MM.1S (cell line): ENCODE measurements at regions not wholly inside any gene's neighbourhood (a gene's known extent, or its start where the extent isn't known, plus 50 kb on each side); places are given as distances from the start of the nearest gene placed in this dataset.
"Not testable (repeated sequence)": the region's sequence is repeated elsewhere in the genome, so short reads cannot be mapped to it uniquely, and the experiment has no call there.

Experiments used
- DNase-seq: peaks from one replicate; pipeline ENCODE4 v3.0.0-alpha.2; 2015
- H2AFZ ChIP-seq: fragments of 300-600 bp; sonication (generic); 2 replicates; pipeline ENCODE4 v1.6.0; 2016; ENCODE audit warnings: antibody characterized with exemption, low read length
- H3F3A ChIP-seq: fragments of 300-600 bp; sonication (generic); 2 replicates; pipeline ENCODE4 v1.6.1; 2016; ENCODE audit warnings: mild to moderate bottlenecking, antibody characterized with exemption, low read length, moderate library complexity, mixed read lengths; ENCODE audit not compliant: insufficient read depth
- H3K27ac ChIP-seq: fragments of 300-600 bp; sonication (generic); 2 replicates; pipeline ENCODE4 v1.5.1; 2016; ENCODE audit warnings: mild to moderate bottlenecking, low read length
- H3K27me3 ChIP-seq: fragments of 300-600 bp; sonication (generic); replicated peaks from 2 replicates; pipeline ENCODE4 v1.6.0; 2016; ENCODE audit warnings: low read length; ENCODE audit not compliant: insufficient read depth
- H3K36me3 ChIP-seq: fragments of 300-600 bp; sonication (generic); replicated peaks from 2 replicates; pipeline ENCODE4 v1.6.1; 2016; ENCODE audit warnings: mild to moderate bottlenecking, low read length, mixed read lengths; ENCODE audit not compliant: insufficient read depth
- H3K4me1 ChIP-seq: fragments of 300-600 bp; sonication (generic); 2 replicates; pipeline ENCODE4 v1.6.1; 2016; ENCODE audit warnings: low read length, mixed read lengths
- H3K4me2 ChIP-seq: fragments of 300-600 bp; sonication (generic); 2 replicates; pipeline ENCODE4 v1.6.0; 2016; ENCODE audit warnings: low read depth, low read length
- H3K4me3 ChIP-seq: fragments of 300-600 bp; sonication (generic); 2 replicates; pipeline ENCODE4 v1.5.1; 2016; ENCODE audit warnings: low read length, mixed read lengths
- H3K79me2 ChIP-seq: fragments of 300-600 bp; sonication (generic); 2 replicates; pipeline ENCODE4 v1.6.1; 2016; ENCODE audit warnings: mixed run types, low read length, mixed read lengths
- H3K9ac ChIP-seq: fragments of 300-600 bp; sonication (generic); 2 replicates; pipeline ENCODE4 v1.6.1; 2016; ENCODE audit warnings: low read length, mixed read lengths
- H3K9me2 ChIP-seq: fragments of 300-600 bp; sonication (generic); replicated peaks from 2 replicates; pipeline ENCODE4 v1.6.1; 2016; ENCODE audit warnings: mild to moderate bottlenecking, low read length, mixed read lengths; ENCODE audit not compliant: insufficient read depth
- H3K9me3 ChIP-seq: fragments of 300-600 bp; sonication (generic); replicated peaks from 2 replicates; pipeline ENCODE4 v1.6.1; 2016; ENCODE audit warnings: mild to moderate bottlenecking, low read length, mixed read lengths; ENCODE audit not compliant: insufficient read depth
- H4K20me1 ChIP-seq: fragments of 300-600 bp; sonication (generic); 2 replicates; pipeline ENCODE4 v1.6.1; 2016; ENCODE audit warnings: mild to moderate bottlenecking, low read length, moderate library complexity, mixed read lengths; ENCODE audit not compliant: insufficient read depth
- EZH2 ChIP-seq: fragments of 300-600 bp; sonication (generic); optimal IDR thresholded peaks from 2 replicates; pipeline ENCODE3; 2017; ENCODE audit warnings: low read depth, mild to moderate bottlenecking, antibody characterized with exemption, low read length, mixed read lengths
- EZH2phosphoT487 ChIP-seq: fragments of 300-600 bp; sonication (generic); IDR thresholded peaks from 2 replicates; pipeline ENCODE4 v1.6.1; 2018; ENCODE audit warnings: antibody characterized with exemption, low read length
- TF ChIP-seq, protein P1 (sequence below): fragments of 300-600 bp; sonication (generic); IDR thresholded peaks from 2 replicates; pipeline ENCODE4 v1.5.1; 2016; ENCODE audit warnings: antibody characterized with exemption, low read length, mixed read lengths

GRCh38 chr21:27968240-27968639 lies 1001.4 kb upstream of the ADAMTS5 start:
- H3K9me2 ChIP-seq, H3K9ac ChIP-seq, H2AFZ ChIP-seq, H3F3A ChIP-seq, H3K4me2 ChIP-seq, DNase-seq, H4K20me1 ChIP-seq, H3K4me1 ChIP-seq, H3K27ac ChIP-seq, H3K9me3 ChIP-seq, H3K79me2 ChIP-seq, H3K36me3 ChIP-seq, H3K27me3 ChIP-seq, H3K4me3 ChIP-seq: not testable (repeated sequence)

- Histone ChIP-seq H3K36me3 (no peaks in the 10 kb centered on the region), H3K27me3 (no peaks in the 10 kb centered on the region), H3K9me2 (no peaks in the 10 kb centered on the region), H3K27ac (no peak overlapping the region), H3K4me2 (no peak overlapping the region), H2AFZ (no peak overlapping the region), H3F3A (no peaks in the 10 kb centered on the region), H4K20me1 (no peaks in the 10 kb centered on the region), H3K79me2 (no peaks in the 10 kb centered on the region), H3K9me3 (no peaks in the 10 kb centered on the region), H3K4me3 (no peak overlapping the region), H3K4me1 (no peaks in the 10 kb centered on the region), H3K9ac (no peak overlapping the region)
- TF ChIP-seq EZH2phosphoT487 (no peak), EZH2 (no peak)
- TF ChIP-seq, protein P1, sequence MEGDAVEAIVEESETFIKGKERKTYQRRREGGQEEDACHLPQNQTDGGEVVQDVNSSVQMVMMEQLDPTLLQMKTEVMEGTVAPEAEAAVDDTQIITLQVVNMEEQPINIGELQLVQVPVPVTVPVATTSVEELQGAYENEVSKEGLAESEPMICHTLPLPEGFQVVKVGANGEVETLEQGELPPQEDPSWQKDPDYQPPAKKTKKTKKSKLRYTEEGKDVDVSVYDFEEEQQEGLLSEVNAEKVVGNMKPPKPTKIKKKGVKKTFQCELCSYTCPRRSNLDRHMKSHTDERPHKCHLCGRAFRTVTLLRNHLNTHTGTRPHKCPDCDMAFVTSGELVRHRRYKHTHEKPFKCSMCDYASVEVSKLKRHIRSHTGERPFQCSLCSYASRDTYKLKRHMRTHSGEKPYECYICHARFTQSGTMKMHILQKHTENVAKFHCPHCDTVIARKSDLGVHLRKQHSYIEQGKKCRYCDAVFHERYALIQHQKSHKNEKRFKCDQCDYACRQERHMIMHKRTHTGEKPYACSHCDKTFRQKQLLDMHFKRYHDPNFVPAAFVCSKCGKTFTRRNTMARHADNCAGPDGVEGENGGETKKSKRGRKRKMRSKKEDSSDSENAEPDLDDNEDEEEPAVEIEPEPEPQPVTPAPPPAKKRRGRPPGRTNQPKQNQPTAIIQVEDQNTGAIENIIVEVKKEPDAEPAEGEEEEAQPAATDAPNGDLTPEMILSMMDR, result no peak
- no peak for DNase-seq
These were observed 987.8 kb upstream of the ADAMTS5 start for GRCh38 chr21:27954543-27955165.

DNA sequence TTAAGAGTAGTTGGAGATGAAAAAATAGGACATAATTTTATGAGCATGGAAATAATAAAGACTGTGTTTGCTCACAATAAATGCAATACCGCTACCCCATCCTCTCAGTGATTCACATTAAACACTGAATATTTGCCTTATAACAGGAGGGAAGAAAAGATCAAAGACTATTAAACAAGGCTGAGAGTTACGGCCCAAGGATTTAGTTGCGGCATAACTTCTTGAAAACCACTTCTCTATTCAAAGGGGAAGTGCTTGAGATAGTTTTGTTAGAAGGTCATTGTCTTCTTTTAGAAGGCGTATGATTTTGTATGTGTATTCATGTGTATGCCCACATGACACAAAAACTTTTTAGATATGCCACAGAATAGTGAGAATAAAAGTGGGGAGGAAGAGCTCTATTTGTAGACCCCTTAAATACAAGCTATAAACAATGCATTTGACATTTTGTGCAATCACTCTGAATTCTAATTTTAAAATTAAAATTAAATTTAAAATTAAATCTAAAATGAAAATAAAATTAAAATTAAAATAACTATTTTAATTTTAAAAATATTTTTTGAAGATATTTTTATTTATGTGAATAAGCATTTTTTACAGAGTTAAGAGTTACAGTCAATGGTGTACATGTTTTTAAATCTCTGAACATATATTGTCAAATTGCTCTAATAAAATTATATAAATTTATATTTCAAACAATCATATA lies 986.6 kb upstream of the ADAMTS5 start:
- H3F3A ChIP-seq, result no peaks in the 10 kb centered on the region
- H3K9me3 ChIP-seq, result no peaks in the 10 kb centered on the region
- no peaks in the 10 kb centered on the region for H4K20me1 ChIP-seq
- no peak overlapping the region for H3K4me3 ChIP-seq
- no peaks in the 10 kb centered on the region for H3K27me3 ChIP-seq
- no peak overlapping the region for H3K9ac ChIP-seq
- H3K4me1 ChIP-seq, result no peaks in the 10 kb centered on the region
- H2AFZ ChIP-seq, result no peak overlapping the region
- no peak overlapping the region for H3K27ac ChIP-seq
- no peak overlapping the region for H3K4me2 ChIP-seq
- DNase-seq, result no peak
- no peak for TF ChIP-seq EZH2
- TF ChIP-seq, protein P1, result no peak
- TF ChIP-seq EZH2phosphoT487, result no peak
- no peaks in the 10 kb centered on the region for H3K36me3 ChIP-seq
- H3K9me2 ChIP-seq, result no peaks in the 10 kb centered on the region
- H3K79me2 ChIP-seq, result no peaks in the 10 kb centered on the region

- H3K9me2 ChIP-seq, H4K20me1 ChIP-seq, H3K9ac ChIP-seq, H3K36me3 ChIP-seq, H3K9me3 ChIP-seq, H3K27me3 ChIP-seq, H3K4me1 ChIP-seq, H3K27ac ChIP-seq, H3K4me3 ChIP-seq, H2AFZ ChIP-seq, H3K79me2 ChIP-seq, H3F3A ChIP-seq, DNase-seq, H3K4me2 ChIP-seq: not testable (repeated sequence)
These were observed 982.2 kb upstream of the ADAMTS5 start for GRCh38 chr21:27949093-27949492.

DNA sequence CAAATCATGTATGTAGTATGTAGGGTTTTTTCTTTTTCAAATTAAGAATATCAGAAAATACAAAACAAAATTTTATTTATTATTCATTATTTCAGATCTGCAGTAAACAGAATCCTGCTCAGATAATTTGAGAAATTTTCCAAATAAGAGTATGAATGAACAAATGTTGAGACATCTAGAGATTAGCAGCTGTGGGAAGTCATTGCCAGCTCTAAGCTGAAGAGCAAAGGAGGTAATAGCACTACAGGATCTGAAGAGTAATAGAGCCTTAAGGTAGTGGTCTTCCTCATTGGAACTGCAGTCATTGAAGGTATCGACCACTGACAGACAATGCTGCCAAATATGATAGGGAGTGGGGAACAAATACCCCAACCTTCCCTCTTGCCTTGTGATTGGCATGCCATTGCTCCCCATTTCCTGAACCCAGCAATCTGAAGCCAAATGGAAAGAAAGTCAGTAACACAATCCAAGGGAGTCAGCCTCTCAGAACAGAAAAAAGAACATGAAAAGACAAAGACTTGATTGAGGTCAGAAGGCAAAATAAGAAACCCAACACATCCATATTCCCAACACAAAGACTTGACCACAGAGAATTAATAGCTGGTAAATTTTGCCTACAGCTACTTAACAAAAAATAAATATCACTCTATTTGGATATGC lies 963.4 kb upstream of the ADAMTS5 start:
- not testable (repeated sequence) for H3K27me3 ChIP-seq, DNase-seq, H3K9me3 ChIP-seq, H3K79me2 ChIP-seq, H3K4me1 ChIP-seq, H3K36me3 ChIP-seq, H2AFZ ChIP-seq, H3K4me3 ChIP-seq, H3K27ac ChIP-seq, H3K9me2 ChIP-seq, H3K4me2 ChIP-seq, H4K20me1 ChIP-seq, H3K9ac ChIP-seq, H3F3A ChIP-seq

DNA sequence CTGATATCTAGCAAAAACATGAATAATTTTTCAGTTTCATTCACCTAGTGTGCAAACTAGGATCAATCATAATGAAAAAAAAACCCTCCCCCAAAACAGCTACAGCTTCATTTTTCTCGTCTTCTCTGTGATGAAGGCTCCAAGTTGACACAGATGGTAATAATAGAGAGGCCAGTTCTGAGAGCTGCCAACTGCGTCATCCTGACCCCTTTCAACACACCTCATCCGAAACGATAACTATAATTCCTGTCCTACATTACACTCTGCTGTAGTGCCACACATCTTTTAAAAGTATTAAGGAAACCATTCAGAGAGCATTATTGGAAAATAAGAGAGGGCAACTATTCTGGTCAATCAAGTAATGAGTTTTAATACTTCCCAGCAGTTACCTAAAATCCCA lies 962.3 kb upstream of the ADAMTS5 start:
- not testable (repeated sequence) for H3K9ac ChIP-seq, H3K36me3 ChIP-seq, H3K4me1 ChIP-seq, H2AFZ ChIP-seq, H3K27me3 ChIP-seq, H3K79me2 ChIP-seq, H3F3A ChIP-seq, H3K9me3 ChIP-seq, DNase-seq, H3K4me3 ChIP-seq, H3K27ac ChIP-seq, H3K4me2 ChIP-seq, H4K20me1 ChIP-seq, H3K9me2 ChIP-seq
